ENCODE measurements at regions not wholly inside any gene's neighbourhood (a gene's known extent, or its start where the extent isn't known, plus 50 kb on each side); places are given as distances from the start of the nearest gene placed in this dataset.

- Histone ChIP-seq H3K9me3 (replicated peaks; ENCODE audit: control insufficient read depth, insufficient read depth, low read length) (no peaks in the 10 kb centered on the region), H3K4me2 (ENCODE audit: control insufficient read depth, insufficient read depth) (no peak overlapping the region), H3K36me3 (ENCODE audit: control insufficient read depth in 2 of 2, insufficient read depth in 2 of 2, low read length in 1 of 2) (no peaks in the 10 kb centered on the region), H3K4me1 (ENCODE audit: control insufficient read depth, insufficient read depth, low read length) (no peaks in the 10 kb centered on the region), H3K27me3 (replicated peaks in 1 of 2; ENCODE audit: control insufficient read depth in 2 of 2, insufficient read depth in 2 of 2, low read length in 1 of 2) (no peaks in the 10 kb centered on the region), H3K4me3 (no peak overlapping the region), H3K79me2 (ENCODE audit: control insufficient read depth, insufficient read depth, low read length) (no peaks in the 10 kb centered on the region), H3K27ac (ENCODE audit: control insufficient read depth, insufficient read depth) (no peak overlapping the region), H3K9ac (ENCODE audit: control insufficient read depth, insufficient read depth, low read length) (no peak overlapping the region), H4K20me1 (ENCODE audit: control insufficient read depth, insufficient read depth) (no peaks in the 10 kb centered on the region), H2AFZ (ENCODE audit: control insufficient read depth, low read depth, low read length) (no peak overlapping the region)
- BruUV-seq (replicated peaks): no TSS peak
- FAIRE-seq (no peak), ATAC-seq (no peak), DNase-seq (ENCODE audit: low read depth, low spot score) (no peak)
- intact Hi-C loops (cut with micrococcal nuclease; ENCODE audit: unreplicated experiment) (no loop called here), in situ Hi-C loops (cut with MboI) (no loop called here)
- SMC1A ChIA-PET (ENCODE audit: uncharacterized antibody, unreplicated experiment): no interaction called here
- TF ChIP-seq EGR1 (IDR thresholded peaks at IDR 0.05; ENCODE audit: borderline replicate concordance in 1 of 2, low read depth in 2 of 2, low read length in 2 of 2) (no peak), MEF2B (IDR thresholded peaks at IDR 0.05; ENCODE audit: partially characterized antibody, poor library complexity, severe bottlenecking) (no peak), ATF3 (IDR thresholded peaks at IDR 0.05; ENCODE audit: borderline replicate concordance, extremely low read depth, low read depth, low read length) (no peak)
- RAD21 ChIA-PET (ENCODE audit: unreplicated experiment): no interaction called here
- CTCF ChIA-PET: interaction anchor here (0.7 to 1.1 kb wide), 2 partner anchors 357 to 901 kb away, joined by 3 read pairs; no protein-coding TSS in a partner anchor
- POLR2A ChIA-PET: no interaction called here
Observed at GRCh38 chr3:84904212-84904611, 54.6 kb upstream of the CADM2 start.

DNA sequence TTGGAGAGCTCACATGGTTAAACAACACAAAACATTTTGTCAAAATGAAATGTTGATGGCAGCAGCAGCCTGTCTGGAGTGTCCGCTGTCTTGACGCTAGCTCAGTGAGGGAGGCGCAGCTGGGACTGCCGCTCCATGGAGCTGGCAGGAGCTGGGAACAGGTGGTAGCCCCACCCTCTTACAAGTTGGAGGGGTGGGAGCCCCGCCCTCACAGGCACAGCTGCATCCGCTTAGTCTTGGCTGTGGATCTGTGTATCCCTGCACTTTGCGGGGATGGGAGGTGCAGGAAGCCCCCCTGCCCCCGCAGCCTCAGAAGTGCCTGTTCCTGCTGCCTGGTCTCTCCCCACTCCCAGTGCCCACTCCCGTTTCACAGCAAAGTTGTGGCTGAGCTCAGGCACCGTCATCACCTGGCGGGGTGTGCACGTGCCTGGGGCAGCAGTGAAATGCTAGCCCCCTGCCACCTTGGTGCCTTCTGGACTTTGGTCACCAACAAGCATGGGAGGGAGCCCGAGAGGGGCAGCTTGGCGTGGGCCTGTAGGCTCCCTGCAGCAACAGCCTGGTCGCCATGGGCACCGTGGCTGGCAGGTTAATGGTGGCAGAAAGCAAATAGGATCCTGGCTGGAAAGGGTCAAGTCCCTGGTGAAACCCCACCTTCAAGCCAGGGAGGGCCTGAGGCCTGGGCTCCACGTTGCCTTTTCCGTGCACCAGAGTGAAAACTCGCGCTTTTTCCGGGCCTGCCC lies 53.8 kb upstream of the CADM2 start:
- BruUV-seq (replicated peaks): no TSS peak
- WGBS (ENCODE audit: insufficient coverage, insufficient replicate concordance, low lambda C conversion rate, missing lambda C conversion rate): 53% methylated on average over 20 of the region's 21 CpGs
- TF ChIP-seq, protein P1, sequence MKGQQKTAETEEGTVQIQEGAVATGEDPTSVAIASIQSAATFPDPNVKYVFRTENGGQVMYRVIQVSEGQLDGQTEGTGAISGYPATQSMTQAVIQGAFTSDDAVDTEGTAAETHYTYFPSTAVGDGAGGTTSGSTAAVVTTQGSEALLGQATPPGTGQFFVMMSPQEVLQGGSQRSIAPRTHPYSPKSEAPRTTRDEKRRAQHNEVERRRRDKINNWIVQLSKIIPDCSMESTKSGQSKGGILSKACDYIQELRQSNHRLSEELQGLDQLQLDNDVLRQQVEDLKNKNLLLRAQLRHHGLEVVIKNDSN (IDR thresholded peaks at IDR 0.05; ENCODE audit: borderline replicate concordance, extremely low read length, insufficient read depth, low read depth, low read length): no peak
- no peak for TF ChIP-seq BACH1 (IDR thresholded peaks at IDR 0.05; ENCODE audit: borderline replicate concordance)
- TF ChIP-seq JUND (IDR thresholded peaks at IDR 0.05; ENCODE audit: low read depth, low read length): no peak
- TF ChIP-seq IRF5 (IDR thresholded peaks at IDR 0.05; ENCODE audit: borderline replicate concordance): no peak
- no peak for TF ChIP-seq POU2F2 (IDR thresholded peaks at IDR 0.05; ENCODE audit: borderline replicate concordance, low read depth, low read length)
- no peak for TF ChIP-seq DPF2 (IDR thresholded peaks at IDR 0.05)
- TF ChIP-seq, protein P2, sequence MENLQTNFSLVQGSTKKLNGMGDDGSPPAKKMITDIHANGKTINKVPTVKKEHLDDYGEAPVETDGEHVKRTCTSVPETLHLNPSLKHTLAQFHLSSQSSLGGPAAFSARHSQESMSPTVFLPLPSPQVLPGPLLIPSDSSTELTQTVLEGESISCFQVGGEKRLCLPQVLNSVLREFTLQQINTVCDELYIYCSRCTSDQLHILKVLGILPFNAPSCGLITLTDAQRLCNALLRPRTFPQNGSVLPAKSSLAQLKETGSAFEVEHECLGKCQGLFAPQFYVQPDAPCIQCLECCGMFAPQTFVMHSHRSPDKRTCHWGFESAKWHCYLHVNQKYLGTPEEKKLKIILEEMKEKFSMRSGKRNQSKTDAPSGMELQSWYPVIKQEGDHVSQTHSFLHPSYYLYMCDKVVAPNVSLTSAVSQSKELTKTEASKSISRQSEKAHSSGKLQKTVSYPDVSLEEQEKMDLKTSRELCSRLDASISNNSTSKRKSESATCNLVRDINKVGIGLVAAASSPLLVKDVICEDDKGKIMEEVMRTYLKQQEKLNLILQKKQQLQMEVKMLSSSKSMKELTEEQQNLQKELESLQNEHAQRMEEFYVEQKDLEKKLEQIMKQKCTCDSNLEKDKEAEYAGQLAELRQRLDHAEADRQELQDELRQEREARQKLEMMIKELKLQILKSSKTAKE (IDR thresholded peaks at IDR 0.05; ENCODE audit: low read depth, poor library complexity, severe bottlenecking): no peak
- TF ChIP-seq ZNF217 (IDR thresholded peaks at IDR 0.05): no peak
- TF ChIP-seq BHLHE40 (IDR thresholded peaks at IDR 0.05; ENCODE audit: borderline replicate concordance in 1 of 2, low read depth in 2 of 2, low read length in 1 of 2): no peak

More for the DNA sequence above, 53.8 kb upstream of the CADM2 start:
- Histone ChIP-seq H3K27me3 (replicated peaks in 1 of 2; ENCODE audit: control insufficient read depth in 2 of 2, insufficient read depth in 2 of 2, low read length in 1 of 2) (no peaks in the 10 kb centered on the region), H3K79me2 (ENCODE audit: control insufficient read depth, insufficient read depth, low read length) (no peaks in the 10 kb centered on the region), H3K9ac (ENCODE audit: control insufficient read depth, insufficient read depth, low read length) (no peak overlapping the region), H3K27ac (ENCODE audit: control insufficient read depth, insufficient read depth) (no peak overlapping the region), H3K36me3 (ENCODE audit: control insufficient read depth in 2 of 2, insufficient read depth in 2 of 2, low read length in 1 of 2) (no peaks in the 10 kb centered on the region), H3K4me2 (ENCODE audit: control insufficient read depth, insufficient read depth) (no peak overlapping the region), H2AFZ (ENCODE audit: control insufficient read depth, low read depth, low read length) (no peak overlapping the region), H4K20me1 (ENCODE audit: control insufficient read depth, insufficient read depth) (no peaks in the 10 kb centered on the region), H3K9me3 (replicated peaks; ENCODE audit: control insufficient read depth, insufficient read depth, low read length) (no peaks in the 10 kb centered on the region), H3K4me1 (ENCODE audit: control insufficient read depth, insufficient read depth, low read length) (no peaks in the 10 kb centered on the region), H3K4me3 (no peak overlapping the region)
- FAIRE-seq (no peak), DNase-seq (ENCODE audit: low read depth, low spot score) (no peak), ATAC-seq (no peak)
- ChIA-PET POLR2A (no interaction called here), RAD21 (ENCODE audit: unreplicated experiment) (no interaction called here), SMC1A (ENCODE audit: uncharacterized antibody, unreplicated experiment) (no interaction called here), CTCF (interaction anchor here (1.1 kb wide), 1 partner anchor 357 kb away, joined by 3 read pairs; no protein-coding TSS in a partner anchor)
- in situ Hi-C loops (cut with MboI): no loop called here
- intact Hi-C loops (cut with micrococcal nuclease; ENCODE audit: unreplicated experiment): no loop called here
